GM21526 (cell line): ENCODE measurements at regions not wholly inside any gene's neighbourhood (a gene's known extent, or its start where the extent isn't known, plus 50 kb on each side); places are given as distances from the start of the nearest gene placed in this dataset.

Experiments used
- ATAC-seq: cut with Tn5 transposase; IDR thresholded peaks from one replicate; pipeline ENCODE4 v1.9.1; 2021; ENCODE audit warnings: moderate library complexity; ENCODE audit not compliant: unreplicated experiment, low FRiP score

DNA sequence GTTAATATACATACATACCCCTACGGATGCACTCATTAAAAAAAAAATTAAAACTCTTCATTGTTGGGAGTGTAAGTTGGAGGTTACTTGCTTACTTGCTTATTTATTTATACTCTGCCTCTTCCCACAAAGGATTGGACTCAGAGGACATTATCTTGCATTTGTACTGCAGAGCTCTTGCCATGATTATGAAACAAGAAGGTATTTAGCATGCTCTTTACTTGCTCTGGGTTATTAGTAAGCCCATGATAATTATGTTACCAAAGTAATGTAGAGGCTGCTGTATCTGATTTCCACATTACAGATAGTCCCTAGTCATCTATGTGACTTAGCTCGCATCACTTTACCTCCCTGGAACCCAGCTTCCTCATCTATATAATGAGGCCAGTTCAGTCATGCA, 355.1 kb upstream of the PTBP2 start:
- ATAC-seq = no peak

GRCh38 chr1:96367791-96368190, 353.8 kb upstream of the PTBP2 start:
- ATAC-seq = no peak

GRCh38 chr1:96370757-96371156, 350.8 kb upstream of the PTBP2 start:
- no peak for ATAC-seq

DNA sequence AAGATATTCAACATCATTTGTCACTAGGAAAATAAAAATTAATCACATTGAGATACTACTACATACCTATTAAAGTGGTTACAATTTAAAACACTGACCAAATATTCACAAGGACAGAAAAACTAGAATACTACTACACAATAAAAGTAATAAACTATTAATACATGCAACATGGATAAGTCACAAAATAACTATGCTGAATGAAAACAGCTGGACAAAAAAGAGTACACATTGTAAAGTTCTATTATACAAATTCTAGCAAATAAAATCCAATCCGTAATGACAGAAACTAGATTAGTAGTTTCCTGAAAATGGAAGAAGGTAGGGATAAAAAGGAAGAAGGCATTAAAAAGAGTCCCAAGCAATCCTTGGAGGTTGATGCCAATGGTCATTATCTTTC, 348.7 kb upstream of the PTBP2 start:
- no peak for ATAC-seq

- no peak for ATAC-seq
Measured at GRCh38 chr1:96374076-96374762, 347.4 kb upstream of the PTBP2 start.

- ATAC-seq = no peak
Measured at GRCh38 chr1:96376846-96377245, 344.7 kb upstream of the PTBP2 start.

DNA sequence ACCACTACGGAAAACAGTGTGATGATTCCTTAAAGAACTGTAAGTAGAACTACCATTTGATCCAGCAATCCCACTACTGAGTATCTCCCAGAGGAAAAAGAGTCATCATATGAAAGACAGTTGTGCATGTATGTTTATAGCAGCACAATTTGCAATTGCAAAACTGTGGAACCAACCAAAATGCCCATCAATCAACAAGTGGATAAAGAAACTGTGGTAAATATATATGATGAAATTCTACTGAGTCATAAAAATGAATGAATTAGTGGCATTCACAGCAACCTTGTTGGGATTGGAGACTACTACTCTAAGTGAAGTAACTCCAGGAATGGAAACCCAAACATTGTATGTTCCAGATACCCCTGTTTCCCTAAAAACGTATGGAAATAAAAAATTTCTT, 337.0 kb upstream of the PTBP2 start:
- ATAC-seq = no peak

DNA sequence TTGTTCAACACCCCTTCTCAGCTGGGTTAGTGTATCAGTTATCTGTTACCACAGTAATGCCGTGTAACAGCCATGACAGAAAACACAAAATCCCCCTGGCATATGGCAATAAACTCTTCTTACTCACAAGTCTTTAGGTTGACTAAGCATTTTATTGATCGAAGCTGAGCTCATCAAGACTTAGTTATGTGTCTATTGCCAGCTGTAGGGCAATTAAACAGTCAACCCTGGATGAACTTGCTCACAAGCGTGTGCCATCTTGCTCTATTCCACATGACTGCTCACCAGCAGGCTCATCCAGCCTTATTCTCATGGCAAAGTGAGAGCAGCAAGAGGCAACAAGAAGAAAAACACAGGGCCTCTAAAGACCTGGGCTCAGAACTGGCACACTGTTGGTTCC, 333.8 kb upstream of the PTBP2 start:
- ATAC-seq = no peak

- ATAC-seq = no peak
Measured at GRCh38 chr1:96388421-96389310, 332.9 kb upstream of the PTBP2 start.

DNA sequence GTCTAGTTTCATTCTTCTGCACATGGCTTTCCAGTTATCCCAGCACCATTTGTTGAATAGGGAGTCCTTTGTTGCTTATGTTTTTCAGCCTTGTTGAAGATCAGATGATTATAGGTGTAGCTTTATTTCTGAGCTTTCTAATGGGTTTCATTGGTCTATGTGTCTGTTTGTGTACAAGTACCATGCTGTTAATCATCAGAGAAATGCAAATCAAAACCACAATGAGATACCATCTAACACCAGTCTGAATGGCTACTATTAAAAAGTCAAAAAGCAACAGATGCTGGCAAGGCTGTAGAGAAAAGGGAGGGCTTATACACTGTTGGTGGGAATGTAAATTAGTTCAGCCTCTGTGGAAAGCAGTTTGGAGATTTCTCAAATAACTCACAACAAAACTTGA, 321.5 kb upstream of the PTBP2 start:
- no peak for ATAC-seq

DNA sequence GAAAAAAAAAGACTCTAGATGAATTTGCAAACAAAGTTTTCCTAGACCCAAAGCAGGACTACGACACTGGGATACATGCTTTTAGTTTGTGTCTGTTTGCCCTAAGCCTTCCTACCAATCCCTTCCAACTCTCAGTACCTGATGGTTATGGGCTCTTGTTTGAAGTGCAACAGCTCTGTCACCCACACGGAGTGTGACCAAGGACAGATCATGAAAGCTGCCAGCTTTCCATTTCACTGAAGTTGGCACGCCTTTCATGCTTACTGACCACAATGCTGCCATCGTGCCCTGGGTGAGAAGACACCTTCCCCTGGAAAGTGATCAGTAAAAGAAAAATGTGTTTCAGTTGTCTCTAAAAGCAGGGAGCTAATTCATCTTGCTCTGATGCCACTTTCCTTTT, 312.5 kb upstream of the PTBP2 start:
- no peak for ATAC-seq

DNA sequence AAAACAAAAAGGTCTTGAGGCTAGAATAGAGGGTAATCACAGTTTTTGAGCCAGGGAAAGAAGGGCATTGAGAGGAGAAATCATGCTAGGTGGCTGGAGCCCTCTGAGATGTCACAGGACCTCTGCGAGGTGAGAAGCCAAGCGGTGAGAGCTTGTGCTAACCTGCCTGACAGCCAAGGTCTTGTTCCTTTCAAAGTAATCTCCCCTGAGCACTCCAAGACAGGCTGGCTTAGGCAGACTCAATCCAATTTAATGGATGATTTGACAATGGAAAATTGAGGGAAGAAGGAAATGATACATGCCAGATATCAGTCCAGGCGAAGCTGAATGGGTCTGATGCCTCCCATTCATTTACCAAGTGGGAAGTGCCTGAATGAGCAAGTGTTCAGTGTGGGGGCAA, 311.9 kb upstream of the PTBP2 start:
- ATAC-seq = no peak

DNA sequence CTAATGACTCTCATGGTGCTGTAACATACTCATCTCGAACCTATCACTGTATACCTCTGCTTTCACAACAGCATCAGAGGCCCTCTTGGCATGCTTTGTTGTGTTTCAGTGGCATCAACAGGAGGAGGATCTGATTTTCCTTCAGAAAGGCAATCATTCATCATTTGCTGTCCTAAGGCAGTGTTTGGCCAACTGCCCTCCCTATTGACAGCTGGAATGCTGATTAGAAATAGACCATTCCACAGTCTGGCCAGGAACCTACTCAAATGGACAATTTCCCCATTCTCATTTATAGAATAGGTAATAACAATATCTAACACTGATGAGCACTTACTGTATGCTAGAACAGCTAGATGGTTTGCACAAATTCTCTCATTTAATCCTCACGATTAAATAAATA, 310.6 kb upstream of the PTBP2 start:
- ATAC-seq = no peak

DNA sequence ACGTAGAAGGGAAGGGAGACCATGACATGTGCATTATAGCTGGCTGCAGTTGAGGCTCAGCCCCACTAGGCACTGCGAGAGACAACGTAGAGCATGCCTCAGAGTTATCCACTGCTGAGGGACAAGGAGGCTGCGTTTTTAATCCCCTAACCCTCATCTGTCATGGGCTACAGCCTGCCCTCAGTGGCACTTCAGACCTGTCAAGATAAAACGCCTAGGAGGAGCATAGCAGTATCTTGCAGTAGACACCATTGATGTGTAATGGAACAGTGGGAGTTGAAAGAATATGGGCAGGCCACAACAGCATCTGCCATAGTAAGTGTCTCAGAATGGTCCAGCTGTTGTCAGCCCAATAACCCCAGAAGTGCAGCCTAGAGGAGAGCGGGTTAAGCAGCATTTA, 307.0 kb upstream of the PTBP2 start:
- ATAC-seq = no peak

DNA sequence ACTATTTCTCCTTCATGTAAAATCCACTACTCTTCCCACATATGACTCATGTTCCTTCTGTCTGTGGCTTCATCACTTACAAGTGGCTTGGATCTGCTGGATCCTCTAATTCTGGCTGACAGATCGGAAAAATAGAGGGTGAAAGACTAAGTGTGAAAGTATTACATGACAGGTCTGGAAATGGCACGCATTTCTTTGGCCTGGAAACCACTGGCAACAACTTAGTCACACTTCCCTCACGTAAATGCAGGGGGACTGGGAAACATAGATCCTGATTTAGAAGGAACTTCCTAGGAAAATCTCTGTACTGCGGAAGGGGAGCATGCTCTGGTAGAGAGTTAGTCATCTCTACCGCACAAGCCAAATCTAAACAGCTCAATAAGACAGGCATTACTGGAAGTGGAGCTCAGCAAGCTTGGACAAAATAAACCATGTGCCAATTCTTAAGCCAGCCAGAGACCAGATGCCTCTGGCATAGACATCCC, 305.4 kb upstream of the PTBP2 start:
- ATAC-seq = no peak

DNA sequence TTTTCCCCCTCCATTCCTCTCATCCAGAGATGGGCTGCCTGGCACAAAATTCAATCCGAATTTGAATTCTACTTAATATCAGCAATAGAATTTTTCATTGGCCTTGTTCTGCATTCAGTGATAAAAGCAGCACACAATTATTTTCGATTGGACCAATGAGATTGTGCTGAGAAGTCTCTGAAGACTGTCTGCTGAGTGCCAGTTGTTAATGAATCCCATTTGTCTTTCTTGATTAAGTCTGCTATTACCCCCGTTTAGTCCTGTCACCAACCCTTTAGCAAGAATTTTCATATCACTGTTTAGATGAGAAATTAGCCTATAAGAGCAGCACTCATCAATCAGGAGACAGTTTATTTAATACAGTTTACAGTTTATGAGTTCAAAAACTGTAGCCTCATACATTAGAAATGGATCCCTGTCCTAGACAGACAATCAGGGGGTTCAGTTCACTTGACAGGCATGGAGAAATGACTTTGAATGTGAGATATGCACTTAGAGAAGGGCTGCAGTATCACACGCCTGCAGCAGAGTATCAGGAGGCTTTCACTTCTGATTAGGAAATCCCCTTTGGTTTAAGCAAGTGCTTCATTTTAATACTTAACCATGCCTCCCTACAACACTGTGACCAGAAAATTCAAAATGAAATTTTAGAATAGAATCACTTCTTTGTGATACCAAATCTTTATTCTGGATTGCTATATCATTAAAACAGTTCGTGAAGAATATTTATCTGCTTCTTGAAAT, 304.7 kb upstream of the PTBP2 start:
- ATAC-seq = peak; percentile 66

DNA sequence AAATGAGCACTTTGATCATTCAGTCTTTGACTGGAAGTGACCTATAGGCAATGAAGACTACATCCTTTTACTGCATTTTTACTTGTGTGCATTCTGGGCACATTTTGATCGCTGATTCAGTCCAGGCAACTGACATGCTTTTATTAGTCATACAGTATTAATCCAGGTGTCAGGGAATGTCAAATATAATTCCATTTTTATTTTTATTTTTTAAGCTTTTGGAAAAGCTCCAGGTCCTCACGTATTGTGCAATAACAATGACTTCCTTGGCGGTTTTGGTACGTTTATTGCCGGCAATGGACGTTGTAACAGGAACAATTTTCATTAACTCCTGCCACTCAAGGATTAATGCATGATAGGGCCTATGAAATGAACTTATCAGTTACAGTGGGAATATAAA, 302.6 kb upstream of the PTBP2 start:
- no peak for ATAC-seq

DNA sequence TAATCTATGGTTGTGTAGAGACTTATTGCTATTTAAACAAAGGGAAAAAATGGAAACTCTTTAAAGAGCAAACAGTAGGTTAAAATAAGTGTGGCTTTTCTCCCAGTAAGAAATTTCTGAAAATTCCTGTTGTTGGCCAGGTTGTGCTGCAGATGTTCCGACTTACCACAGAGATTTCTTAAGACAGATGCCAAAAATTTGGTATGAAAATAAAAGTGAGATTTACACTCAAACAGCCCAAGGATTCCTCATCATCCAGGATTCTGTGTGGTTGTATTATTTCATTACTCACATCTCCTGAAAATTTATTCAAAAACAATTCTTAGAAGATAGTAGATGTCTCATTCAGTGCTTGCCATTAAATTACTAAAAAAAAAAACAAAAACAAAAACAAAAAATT, 296.7 kb upstream of the PTBP2 start:
- no peak for ATAC-seq

DNA sequence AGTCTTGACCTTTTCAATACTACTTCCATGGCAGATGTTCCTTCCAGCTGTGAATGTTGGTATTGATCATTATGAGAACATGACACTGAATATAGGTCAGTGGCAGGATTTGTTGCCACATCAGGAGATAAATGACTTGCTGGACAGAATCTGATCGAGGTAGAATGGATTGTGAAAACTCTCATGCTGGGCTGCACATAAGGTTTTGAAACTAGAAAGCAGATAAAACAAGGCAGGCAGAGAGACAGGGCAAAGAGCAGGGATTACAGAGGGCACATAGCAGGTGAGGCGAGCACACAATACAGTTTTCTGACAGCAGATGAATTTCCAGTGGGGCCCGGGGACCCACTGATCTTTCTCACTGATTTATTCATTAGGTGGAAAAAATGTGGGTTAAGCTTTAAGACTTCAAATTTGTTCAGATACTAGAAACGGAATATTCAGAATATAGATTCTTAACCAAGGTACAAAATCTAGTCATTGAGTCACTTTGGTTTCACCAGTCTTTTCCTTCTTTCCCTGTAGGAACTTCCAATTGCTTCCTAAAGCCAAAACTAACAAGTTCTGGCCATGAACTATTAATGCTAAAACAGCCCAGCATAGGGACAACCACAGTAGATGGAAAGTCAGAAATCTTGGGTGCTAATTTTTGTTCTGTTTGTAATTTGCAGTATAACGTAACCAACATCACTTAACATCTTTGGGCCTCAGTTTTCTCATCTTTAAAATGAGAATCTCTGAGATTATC, 296.0 kb upstream of the PTBP2 start:
- ATAC-seq = no peak

DNA sequence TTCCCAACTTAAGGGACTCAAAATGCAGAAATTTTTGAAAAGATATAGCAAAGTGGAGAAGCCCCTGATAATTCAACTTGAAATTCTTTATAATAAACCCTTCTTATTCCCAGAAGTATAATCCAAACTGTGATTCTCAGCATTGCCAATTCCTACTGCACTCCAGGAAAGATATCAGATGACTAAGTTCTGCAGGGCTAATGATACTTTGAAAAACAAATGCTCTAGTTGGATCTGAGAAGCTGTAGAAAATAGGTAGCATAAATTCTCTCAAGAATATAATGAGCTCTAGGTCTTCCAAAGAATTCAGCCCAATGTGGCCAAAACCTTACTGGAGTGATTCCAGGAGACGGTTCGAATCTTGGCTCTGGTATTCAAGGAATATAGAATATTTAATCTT, 294.0 kb upstream of the PTBP2 start:
- no peak for ATAC-seq

GRCh38 chr1:96445302-96445701, 276.3 kb upstream of the PTBP2 start:
- no peak for ATAC-seq
